Astrocyte of the spinal cord (primary cell): ENCODE measurements at regions not wholly inside any gene's neighbourhood (a gene's known extent, or its start where the extent isn't known, plus 50 kb on each side); places are given as distances from the start of the nearest gene placed in this dataset.

Source experiments
- DNase-seq: peaks from one replicate; pipeline ENCODE4 v3.0.0; 2011; ENCODE audit warnings: low read depth, low spot score
- H3K4me3 ChIP-seq: 2 replicates; pipeline ENCODE4 v1.5.1; 2011; ENCODE audit warnings: low read depth, mild to moderate bottlenecking, low read length, moderate library complexity
- CTCF ChIP-seq: IDR thresholded peaks from 2 replicates; pipeline ENCODE4 v1.5.1; 2012; ENCODE audit warnings: low read depth, mild to moderate bottlenecking, low read length, inconsistent platforms
- in situ Hi-C: cut with HindIII; loops from 2 replicates; pipeline ENCODE4 v1.10.0; 2017; ENCODE audit warnings: low sequenced_read_pairs

- no peak overlapping the region for H3K4me3 ChIP-seq
- no peak for TF ChIP-seq CTCF
- in situ Hi-C loops: no loop called here
- DNase-seq: no peak
Observed at GRCh38 chrX:98637451-98637850, 1753.7 kb downstream of the RPA4 start.

GRCh38 chrX:98646351-98646750 lies 1762.6 kb downstream of the RPA4 start:
- no peak for DNase-seq
- in situ Hi-C loops: no loop called here
- no peak overlapping the region for H3K4me3 ChIP-seq
- TF ChIP-seq CTCF: no peak

- DNase-seq: no peak
- TF ChIP-seq CTCF: no peak
- no peak overlapping the region for H3K4me3 ChIP-seq
- in situ Hi-C loops: no loop called here
Observed at GRCh38 chrX:98654565-98654964, 1755.5 kb downstream of the PCDH19 start.
